GM23248 (cell line): ENCODE measurements at regions not wholly inside any gene's neighbourhood (a gene's known extent, or its start where the extent isn't known, plus 50 kb on each side); places are given as distances from the start of the nearest gene placed in this dataset.

Source experiments
- DNase-seq: peaks from one replicate; pipeline ENCODE4 v3.0.0-alpha.2; 2015
- H2AFZ ChIP-seq: fragments of 200-600 bp; sonication (generic); 2 replicates; pipeline ENCODE4 v1.6.1; 2016; ENCODE audit warnings: antibody characterized with exemption
- H3F3A ChIP-seq: fragments of 200-600 bp; sonication (generic); 2 replicates; pipeline ENCODE4 v1.6.1; 2016; ENCODE audit warnings: mild to moderate bottlenecking, antibody characterized with exemption, mixed run types; ENCODE audit not compliant: insufficient read depth
- H3K27ac ChIP-seq: fragments of 200-600 bp; sonication (generic); 2 replicates; pipeline ENCODE4 v1.5.1; 2016; ENCODE audit warnings: mild to moderate bottlenecking
- H3K27me3 ChIP-seq: fragments of 200-600 bp; sonication (generic); replicated peaks from 2 replicates; pipeline ENCODE4 v1.6.1; 2016; ENCODE audit warnings: mild to moderate bottlenecking; ENCODE audit not compliant: insufficient read depth
- H3K36me3 ChIP-seq: fragments of 200-600 bp; sonication (generic); 2 replicates; pipeline ENCODE4 v1.6.1; 2016; ENCODE audit warnings: low read depth, mild to moderate bottlenecking
- H3K4me1 ChIP-seq: fragments of 200-600 bp; sonication (generic); 2 replicates; pipeline ENCODE4 v1.6.1; 2016; ENCODE audit warnings: mild to moderate bottlenecking; ENCODE audit not compliant: insufficient read depth
- H3K4me2 ChIP-seq: fragments of 200-600 bp; sonication (generic); one replicate; pipeline ENCODE4 v1.6.1; 2016; ENCODE audit warnings: mild to moderate bottlenecking; ENCODE audit not compliant: unreplicated experiment
- H3K4me3 ChIP-seq: fragments of 200-600 bp; sonication (generic); 2 replicates; pipeline ENCODE4 v1.5.1; 2016; ENCODE audit warnings: mild to moderate bottlenecking
- H3K79me2 ChIP-seq: fragments of 200-600 bp; sonication (generic); 2 replicates; pipeline ENCODE4 v1.6.1; 2016; ENCODE audit warnings: mild to moderate bottlenecking; ENCODE audit not compliant: insufficient read depth
- H3K9ac ChIP-seq: fragments of 200-600 bp; sonication (generic); 2 replicates; pipeline ENCODE4 v1.6.1; 2016; ENCODE audit warnings: mild to moderate bottlenecking
- H3K9me2 ChIP-seq: fragments of 200-600 bp; sonication (generic); 2 replicates; pipeline ENCODE4 v1.6.1; 2016; ENCODE audit warnings: mixed run types, mild to moderate bottlenecking, moderate library complexity; ENCODE audit not compliant: insufficient read depth
- H3K9me3 ChIP-seq: fragments of 200-600 bp; sonication (generic); one replicate; pipeline ENCODE4 v1.6.1; 2017; ENCODE audit warnings: low read depth
- H4K20me1 ChIP-seq: fragments of 200-600 bp; sonication (generic); 2 replicates; pipeline ENCODE4 v1.6.0; 2016; ENCODE audit not compliant: insufficient read depth
- EZH2 ChIP-seq: fragments of 200-600 bp; sonication (generic); IDR thresholded peaks from 2 replicates; pipeline ENCODE4 v1.6.1; 2018; ENCODE audit warnings: antibody characterized with exemption, mild to moderate bottlenecking; ENCODE audit not compliant: insufficient read depth, poor library complexity, severe bottlenecking
- EZH2phosphoT487 ChIP-seq: fragments of 200-600 bp; sonication (generic); IDR thresholded peaks from 2 replicates; pipeline ENCODE4 v1.6.1; 2018; ENCODE audit warnings: antibody characterized with exemption, moderate library complexity, mild to moderate bottlenecking, low read depth; ENCODE audit not compliant: insufficient read depth
- WGBS, 2 experiments: methylation state at CpG; one replicate each; pipeline ENCODE4 v1.1.6; 2015 to 2017; ENCODE audit warnings: low lambda C conversion rate in 2 of 2, low coverage in 1 of 2; ENCODE audit errors: missing lambda C conversion rate in 2 of 2; 5-methylcytosine and 5-hydroxymethylcytosine counted together
- in situ Hi-C: fragments of 300-500 bp; cut with MboI; formaldehyde crosslinking; loops from 2 replicates; pipeline ENCODE4 v1.15.0; 2020

DNA sequence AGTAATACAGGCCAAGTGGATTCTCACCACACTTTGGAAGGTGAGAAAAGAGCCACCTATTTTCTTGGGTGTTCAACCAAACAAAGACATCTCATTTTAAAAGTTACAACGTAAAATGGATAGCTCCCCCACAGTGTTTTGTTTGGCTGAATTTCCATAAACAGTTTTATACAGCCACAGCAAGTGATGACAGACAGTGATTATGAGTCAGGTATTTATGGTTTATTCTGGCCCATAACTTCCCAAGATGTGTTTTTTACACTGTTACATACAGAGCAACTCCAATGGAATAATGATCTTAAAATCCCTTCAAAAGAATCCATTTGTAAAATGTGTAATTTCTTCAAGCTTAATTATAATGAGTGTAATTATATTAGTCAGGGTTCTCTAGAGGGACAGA is 421.3 kb downstream of the TLE1 start:
- Histone ChIP-seq H4K20me1 (no peaks in the 10 kb centered on the region; the same call in 1 of the 2 replicates), H3K9me2 (no peaks in the 10 kb centered on the region), H3K36me3 (no peaks in the 10 kb centered on the region), H3K9ac (no peak overlapping the region), H3K4me2 (no peak overlapping the region), H3K27me3 (no peaks in the 10 kb centered on the region), H2AFZ (no peak overlapping the region), H3K27ac (no peak overlapping the region), H3K79me2 (no peaks in the 10 kb centered on the region), H3K4me1 (no peaks in the 10 kb centered on the region), H3K9me3 (no peaks in the 10 kb centered on the region), H3F3A (no peaks in the 10 kb centered on the region), H3K4me3 (no peak overlapping the region)
- TF ChIP-seq EZH2phosphoT487 = no peak
- no peak for TF ChIP-seq EZH2
- 32 to 37% methylated on average over 1 of the region's 1 CpG for WGBS, 2 experiments
- in situ Hi-C loops = no loop called here
- no peak for DNase-seq

DNA sequence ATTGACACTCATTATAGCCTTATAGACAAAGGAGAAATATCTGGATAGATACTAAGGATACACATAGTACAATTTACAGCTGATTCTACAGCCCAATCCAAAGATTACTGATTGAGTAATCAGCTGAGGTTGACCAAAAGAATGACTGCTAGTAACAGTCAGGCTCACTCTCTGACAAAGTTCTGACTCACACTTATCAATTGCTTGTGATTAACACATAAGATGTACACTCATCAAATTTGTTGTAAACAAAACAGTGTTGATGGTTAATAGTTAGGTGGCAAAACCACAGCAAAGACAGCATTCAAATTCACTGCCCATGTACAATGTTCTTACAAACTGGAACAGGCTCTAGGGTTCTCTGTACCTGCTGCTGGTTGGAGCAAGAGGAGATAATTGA is 422.7 kb downstream of the TLE1 start:
- in situ Hi-C loops = no loop called here
- no peaks in the 10 kb centered on the region for H3F3A ChIP-seq
- no peaks in the 10 kb centered on the region for H3K9me3 ChIP-seq
- no peak overlapping the region for H3K4me2 ChIP-seq
- peak; percentile 13 for DNase-seq
- no peak overlapping the region for H3K4me3 ChIP-seq
- no peaks in the 10 kb centered on the region for H3K4me1 ChIP-seq
- no peaks in the 10 kb centered on the region for H3K36me3 ChIP-seq
- no peak overlapping the region for H3K27ac ChIP-seq
- no peaks in the 10 kb centered on the region for H3K27me3 ChIP-seq
- H2AFZ ChIP-seq = no peak overlapping the region
- no peak overlapping the region for H3K9ac ChIP-seq
- H3K9me2 ChIP-seq = no peaks in the 10 kb centered on the region
- TF ChIP-seq EZH2phosphoT487 (no peak), EZH2 (no peak)
- H4K20me1 ChIP-seq = no peaks in the 10 kb centered on the region
- no peaks in the 10 kb centered on the region for H3K79me2 ChIP-seq

DNA sequence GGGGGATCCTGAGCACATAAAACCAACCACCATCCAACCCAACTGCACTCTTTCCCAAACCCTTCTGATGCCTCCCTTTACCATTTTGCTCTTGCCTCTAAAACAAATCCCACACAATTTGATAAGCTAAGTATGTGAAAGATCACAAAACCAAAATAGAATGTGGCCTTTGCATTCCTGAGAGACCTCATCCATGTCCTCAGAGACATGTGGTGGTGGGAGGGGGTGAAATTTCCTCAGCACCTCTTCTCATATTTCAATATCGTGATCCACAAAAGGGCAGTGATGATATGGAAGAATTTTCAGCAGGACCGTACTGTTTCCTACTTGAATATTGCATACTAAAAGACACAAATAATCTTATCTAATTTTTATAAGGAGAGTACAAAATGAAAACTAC is 423.3 kb downstream of the TLE1 start:
- H3F3A ChIP-seq = no peaks in the 10 kb centered on the region
- no peaks in the 10 kb centered on the region for H3K9me2 ChIP-seq
- no peak overlapping the region for H3K9ac ChIP-seq
- TF ChIP-seq EZH2phosphoT487 (no peak), EZH2 (no peak)
- DNase-seq = no peak
- H3K36me3 ChIP-seq = no peaks in the 10 kb centered on the region
- H3K4me2 ChIP-seq = no peak overlapping the region
- H3K27me3 ChIP-seq = no peaks in the 10 kb centered on the region
- in situ Hi-C loops = no loop called here
- no peak overlapping the region for H3K4me3 ChIP-seq
- 83 to 85% methylated on average over 2 of the region's 2 CpGs for WGBS, 2 experiments
- no peaks in the 10 kb centered on the region for H3K4me1 ChIP-seq
- no peaks in the 10 kb centered on the region for H3K9me3 ChIP-seq
- no peak overlapping the region for H2AFZ ChIP-seq
- no peaks in the 10 kb centered on the region for H4K20me1 ChIP-seq
- H3K27ac ChIP-seq = no peak overlapping the region
- H3K79me2 ChIP-seq = no peaks in the 10 kb centered on the region

DNA sequence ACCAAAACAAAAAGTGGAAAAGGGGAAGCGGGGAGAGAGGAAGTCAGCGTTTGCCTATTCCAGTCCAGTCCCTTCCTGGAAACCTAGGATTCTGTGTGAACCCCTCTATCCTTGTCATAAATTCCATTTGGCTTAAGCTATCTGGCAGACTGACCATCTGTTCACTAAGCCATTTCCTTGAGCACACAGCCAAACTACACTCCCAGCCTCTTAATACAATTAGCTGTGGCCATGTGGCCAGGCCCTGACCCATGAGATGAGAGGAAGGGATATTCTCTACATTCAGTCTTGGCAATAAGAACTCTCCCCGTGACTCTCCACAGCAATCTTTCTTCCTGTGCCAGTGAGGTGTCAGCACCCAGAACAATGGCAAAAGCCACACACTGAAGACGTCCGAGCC is 424.8 kb downstream of the TLE1 start:
- no peak overlapping the region for H3K9ac ChIP-seq
- no peaks in the 10 kb centered on the region for H3K79me2 ChIP-seq
- H3K9me2 ChIP-seq = no peaks in the 10 kb centered on the region
- no peak for TF ChIP-seq EZH2
- no peak overlapping the region for H3K4me2 ChIP-seq
- H3K27ac ChIP-seq = no peak overlapping the region
- no peak overlapping the region for H3K4me3 ChIP-seq
- 77 to 80% methylated on average over 5 of the region's 5 CpGs for WGBS, 2 experiments
- in situ Hi-C loops = no loop called here
- H3K4me1 ChIP-seq = no peaks in the 10 kb centered on the region
- no peaks in the 10 kb centered on the region for H3K9me3 ChIP-seq
- no peaks in the 10 kb centered on the region for H3K36me3 ChIP-seq
- no peak overlapping the region for H2AFZ ChIP-seq
- H4K20me1 ChIP-seq = no peaks in the 10 kb centered on the region
- H3F3A ChIP-seq = no peaks in the 10 kb centered on the region
- H3K27me3 ChIP-seq = no peaks in the 10 kb centered on the region
- no peak for DNase-seq

DNA sequence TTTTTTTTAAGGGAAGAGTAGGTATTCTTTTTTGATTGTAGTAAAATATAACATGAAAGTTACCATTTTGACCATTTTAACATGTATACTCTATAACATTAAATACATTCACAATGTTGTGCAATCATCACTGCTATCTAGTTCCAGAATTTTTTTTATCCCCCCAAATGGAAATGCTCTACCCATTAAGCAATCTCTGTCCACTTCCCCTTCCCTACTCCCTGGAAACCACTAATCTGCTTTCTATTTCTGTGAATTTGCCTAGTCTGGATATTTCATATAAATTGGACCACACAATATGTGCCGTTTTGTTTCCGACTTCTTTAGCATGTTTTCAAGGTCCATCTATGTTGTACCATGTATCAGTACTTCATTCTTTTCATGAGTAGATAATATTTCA is 429.5 kb downstream of the TLE1 start:
- no peaks in the 10 kb centered on the region for H3K4me1 ChIP-seq
- no peaks in the 10 kb centered on the region for H3K79me2 ChIP-seq
- H3K9me3 ChIP-seq = no peaks in the 10 kb centered on the region
- H3K27me3 ChIP-seq = no peaks in the 10 kb centered on the region
- no peak overlapping the region for H2AFZ ChIP-seq
- H3K9ac ChIP-seq = no peak overlapping the region
- no peak for TF ChIP-seq EZH2
- no peak for TF ChIP-seq EZH2phosphoT487
- H3K9me2 ChIP-seq = no peaks in the 10 kb centered on the region
- no peaks in the 10 kb centered on the region for H3F3A ChIP-seq
- H4K20me1 ChIP-seq = no peaks in the 10 kb centered on the region
- no peak overlapping the region for H3K27ac ChIP-seq
- H3K4me3 ChIP-seq = no peak overlapping the region
- 89 to 91% methylated on average over 2 of the region's 2 CpGs for WGBS, 2 experiments
- in situ Hi-C loops = no loop called here
- no peak for DNase-seq
- no peaks in the 10 kb centered on the region for H3K36me3 ChIP-seq
- H3K4me2 ChIP-seq = no peak overlapping the region
